Common myeloid progenitor, CD34-positive (primary cell): ENCODE measurements at regions not wholly inside any gene's neighbourhood (a gene's known extent, or its start where the extent isn't known, plus 50 kb on each side); places are given as distances from the start of the nearest gene placed in this dataset.

Source experiments
- CTCF ChIA-PET: fragments of 350-600 bp; sonication (Branson Sonifier 250); formaldehyde crosslinking; loops from one replicate; lab custom pipeline; 2021; ENCODE audit warnings: antibody characterized with exemption; lab: Charles Lee
- POLR2A ChIA-PET: fragments of 350-600 bp; sonication (Branson Sonifier 250); formaldehyde crosslinking; loops from one replicate; lab custom pipeline; 2021; ENCODE audit warnings: antibody characterized with exemption; lab: Charles Lee
- DNase-seq, 3 donors: peaks; one replicate each; pipeline versions ENCODE4 v3.0.0 to v3.0.0-alpha.2; 2013
- H3K27ac ChIP-seq, 2 experiments: 1 replicate in 1 of 2; 2 replicates in 1 of 2; pipeline ENCODE4 v1.7.0; 2013; ENCODE audit warnings: inconsistent platforms in 2 of 2, low read length in 2 of 2, mild to moderate bottlenecking in 2 of 2, low read depth in 1 of 2, moderate library complexity in 1 of 2; ENCODE audit not compliant: severe bottlenecking in 2 of 2, insufficient read depth in 1 of 2, poor library complexity in 1 of 2
- H3K27me3 ChIP-seq, 5 experiments: replicated peaks in 2 of 5; 1 replicate in 3 of 5; 2 replicates in 2 of 5; pipeline versions ENCODE4 v1.6.1 to v1.7.0; 2013; ENCODE audit warnings: low read length in 4 of 5, mild to moderate bottlenecking in 2 of 5, moderate library complexity in 2 of 5, inconsistent platforms in 1 of 5; ENCODE audit not compliant: insufficient read depth in 5 of 5, control insufficient read depth in 4 of 5
- H3K36me3 ChIP-seq, 4 experiments: 1 replicate in 2 of 4; 2 replicates in 2 of 4; pipeline versions ENCODE4 v1.6.1 to v1.7.0; 2013; ENCODE audit warnings: low read length in 3 of 4, control low read depth in 1 of 4, mild to moderate bottlenecking in 1 of 4; ENCODE audit not compliant: control insufficient read depth in 4 of 4, insufficient read depth in 4 of 4
- H3K4me1 ChIP-seq, 4 experiments: 1 replicate in 3 of 4; 2 replicates in 1 of 4; pipeline versions ENCODE4 v1.6.1 to v1.7.1; 2013; ENCODE audit warnings: low read length in 3 of 4, mild to moderate bottlenecking in 3 of 4, control low read depth in 1 of 4, inconsistent platforms in 1 of 4, moderate library complexity in 1 of 4; ENCODE audit not compliant: control insufficient read depth in 4 of 4, insufficient read depth in 4 of 4; ENCODE audit errors: control extremely low read depth in 1 of 4
- H3K4me3 ChIP-seq, 7 experiments: 1 replicate in 4 of 7; 2 replicates in 3 of 7; pipeline versions ENCODE4 v1.5.1 to v1.7.0; 2013; ENCODE audit warnings: mild to moderate bottlenecking in 7 of 7, low read length in 6 of 7, moderate library complexity in 6 of 7, inconsistent platforms in 2 of 7, low read depth in 2 of 7, control low read depth in 1 of 7; ENCODE audit not compliant: insufficient read depth in 4 of 7, control insufficient read depth in 1 of 7; ENCODE audit errors: extremely low read depth in 1 of 7
- H3K9me3 ChIP-seq, 5 experiments: 1 replicate in 4 of 5; 2 replicates in 1 of 5; pipeline versions ENCODE4 v1.6.1 to v1.7.1; 2013; ENCODE audit warnings: low read length in 4 of 5, mild to moderate bottlenecking in 2 of 5, inconsistent platforms in 1 of 5, low read depth in 1 of 5, moderate library complexity in 1 of 5; ENCODE audit not compliant: control insufficient read depth in 4 of 5, insufficient read depth in 2 of 5; ENCODE audit errors: control extremely low read depth in 1 of 5
- WGBS: methylation state at CpG from one replicate; pipeline ENCODE4 v1.1.5; 2013; ENCODE audit not compliant: insufficient coverage; 5-methylcytosine and 5-hydroxymethylcytosine counted together

DNA sequence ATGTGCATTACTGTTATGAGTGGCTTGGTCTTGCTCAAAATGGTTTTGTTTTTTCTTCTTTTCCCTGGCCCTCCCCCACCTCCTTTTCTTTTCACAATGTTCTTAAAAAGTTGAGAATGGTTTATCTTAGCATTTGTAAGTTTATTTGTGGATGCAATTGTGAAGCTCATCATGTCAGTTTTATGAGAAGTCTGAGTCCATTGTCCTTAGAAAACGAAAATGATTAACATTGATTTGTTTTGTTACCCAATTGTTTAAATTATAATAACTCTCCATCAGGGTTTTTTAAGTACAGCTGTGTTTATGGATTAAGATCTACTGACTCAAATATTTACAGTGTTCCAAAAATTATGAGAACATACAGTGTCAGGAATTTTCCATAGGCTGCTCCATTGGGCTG, 511.3 kb upstream of the PAPPA start:
- H3K9me3 ChIP-seq: no peaks in the 10 kb centered on the region
- H3K4me3 ChIP-seq: no peak overlapping the region
- no peaks in the 10 kb centered on the region for H3K27me3 ChIP-seq
- no CpG with 5 or more reads among the region's 1 CpG for WGBS
- no peak for DNase-seq
- CTCF ChIA-PET: no interaction called here
- no peaks in the 10 kb centered on the region for H3K4me1 ChIP-seq
- H3K36me3 ChIP-seq: no peaks in the 10 kb centered on the region
- POLR2A ChIA-PET: no interaction called here
- H3K27ac ChIP-seq: no peak overlapping the region

DNA sequence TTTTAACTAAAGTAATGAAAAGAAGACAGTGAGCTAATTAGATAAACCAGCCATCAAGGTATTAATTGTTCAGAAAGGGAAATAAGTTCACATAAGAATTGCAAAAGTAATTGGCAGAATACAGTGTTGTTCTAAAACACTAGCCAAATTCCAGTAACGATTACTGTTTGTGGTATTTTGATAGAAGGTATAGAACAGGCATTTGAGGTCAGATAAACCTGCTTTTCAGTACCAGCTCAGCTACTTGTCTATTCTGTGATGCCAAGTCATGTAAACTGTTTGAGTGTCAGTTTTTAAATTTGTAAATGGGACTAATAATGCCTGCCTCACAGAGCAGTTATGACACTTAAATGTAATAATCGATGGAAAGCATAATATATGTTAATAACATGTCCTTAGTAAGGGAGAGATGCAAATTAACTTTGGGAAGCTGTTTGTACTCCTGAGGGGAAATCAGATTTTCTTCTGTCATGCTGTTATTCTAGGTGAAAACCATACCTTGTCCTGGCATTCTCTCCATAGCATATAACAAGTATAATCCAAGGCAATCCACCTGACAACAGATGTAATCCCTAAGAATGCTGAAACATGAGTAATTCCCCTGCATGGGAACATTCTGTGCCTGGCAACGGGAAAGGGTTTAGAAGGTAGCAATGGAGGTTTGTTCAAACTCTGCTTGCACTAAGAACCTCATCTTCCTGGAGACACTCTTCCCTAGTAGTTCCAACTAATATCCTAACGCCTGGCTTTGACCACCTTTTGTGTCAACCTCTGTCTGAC, 509.5 kb upstream of the PAPPA start:
- Histone ChIP-seq H3K27ac (no peak overlapping the region), H3K4me1 (no peaks in the 10 kb centered on the region)

DNA sequence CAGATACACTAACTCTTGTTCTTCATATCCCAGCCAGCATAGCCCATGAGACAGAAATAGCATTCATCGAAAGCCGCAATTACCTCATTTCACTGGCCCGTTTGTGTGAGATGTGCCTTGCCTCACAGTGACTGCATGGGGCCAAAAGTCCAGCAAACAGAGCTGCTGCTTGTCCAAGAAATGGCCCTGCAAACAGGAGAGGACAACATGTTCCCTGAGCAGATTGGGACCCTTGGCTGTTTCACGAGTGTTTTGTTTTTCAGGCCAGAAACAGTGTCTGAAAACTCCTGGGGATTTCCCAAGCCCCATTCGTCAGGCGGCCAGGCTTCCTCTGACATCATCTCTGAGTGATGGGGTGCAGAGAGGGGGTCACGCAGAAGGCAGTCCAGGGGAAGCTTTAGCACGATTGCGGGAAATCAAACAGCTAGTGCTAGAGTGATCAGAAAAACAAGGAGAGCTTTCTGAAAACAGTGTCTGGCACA, 503.6 kb upstream of the PAPPA start:
- no peak for DNase-seq
- H3K36me3 ChIP-seq: no peaks in the 10 kb centered on the region
- no peak overlapping the region for H3K27ac ChIP-seq
- H3K4me3 ChIP-seq: no peak overlapping the region
- ChIA-PET POLR2A (no interaction called here), CTCF (no interaction called here)
- no peaks in the 10 kb centered on the region for H3K4me1 ChIP-seq
- 80% methylated on average over 9 of the region's 9 CpGs for WGBS
- H3K27me3 ChIP-seq: peaks cover 0 to 3% (median 0%) of the 10 kb centered on the region in 5 experiments
- H3K9me3 ChIP-seq: no peaks in the 10 kb centered on the region

More for the DNA sequence above, 509.5 kb upstream of the PAPPA start:
- POLR2A ChIA-PET: no interaction called here
- Histone ChIP-seq H3K9me3 (no peaks in the 10 kb centered on the region), H3K4me3 (no peak overlapping the region), H3K27me3 (no peaks in the 10 kb centered on the region), H3K36me3 (no peaks in the 10 kb centered on the region)
- CTCF ChIA-PET: no interaction called here
- 93% methylated on average over 3 of the region's 4 CpGs for WGBS
- DNase-seq: no peak

DNA sequence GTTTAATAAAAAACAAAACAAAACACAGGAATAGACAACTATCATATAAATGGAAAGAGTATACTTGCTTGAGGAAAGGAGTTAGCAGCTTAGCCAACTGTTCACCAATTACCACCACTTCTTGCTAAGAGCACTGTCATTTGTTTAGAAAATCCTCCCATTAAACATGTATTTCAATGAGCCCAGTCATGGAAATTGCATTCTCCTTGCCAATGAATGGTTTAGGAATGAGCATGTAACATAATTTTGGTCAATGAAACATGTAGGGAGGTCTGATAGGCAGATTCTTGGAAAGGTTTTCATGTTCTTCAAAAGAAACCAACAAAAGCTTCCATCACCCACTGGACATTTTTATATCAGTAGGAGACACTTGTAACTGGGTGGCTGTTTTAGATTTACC, 502.8 kb upstream of the PAPPA start:
- no peak overlapping the region for H3K4me3 ChIP-seq
- H3K9me3 ChIP-seq: no peaks in the 10 kb centered on the region
- H3K27ac ChIP-seq: no peak overlapping the region
- H3K27me3 ChIP-seq: peaks cover 0 to 3% (median 0%) of the 10 kb centered on the region in 5 experiments
- no peaks in the 10 kb centered on the region for H3K4me1 ChIP-seq
- ChIA-PET CTCF (no interaction called here), POLR2A (no interaction called here)
- no peaks in the 10 kb centered on the region for H3K36me3 ChIP-seq
- no peak for DNase-seq

DNA sequence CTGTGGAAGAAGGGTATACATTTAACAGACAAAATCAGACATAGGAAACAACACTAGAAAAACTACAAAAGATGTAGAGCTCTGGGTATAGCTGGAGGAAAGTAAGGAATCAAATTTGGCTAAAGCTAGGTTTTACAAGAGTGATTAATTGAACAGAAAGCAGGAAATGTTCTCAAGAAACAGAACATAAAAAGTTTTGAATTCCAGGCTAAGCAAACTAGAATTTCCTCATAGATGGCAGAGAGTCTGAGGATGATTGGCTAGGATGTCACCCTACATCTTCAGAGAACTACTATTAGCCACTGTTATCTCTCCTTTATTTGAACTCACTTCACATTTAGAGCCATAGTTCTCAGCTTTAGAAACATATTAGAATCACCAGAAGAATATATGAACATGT, 502.1 kb upstream of the PAPPA start:
- H3K9me3 ChIP-seq: no peaks in the 10 kb centered on the region

DNA sequence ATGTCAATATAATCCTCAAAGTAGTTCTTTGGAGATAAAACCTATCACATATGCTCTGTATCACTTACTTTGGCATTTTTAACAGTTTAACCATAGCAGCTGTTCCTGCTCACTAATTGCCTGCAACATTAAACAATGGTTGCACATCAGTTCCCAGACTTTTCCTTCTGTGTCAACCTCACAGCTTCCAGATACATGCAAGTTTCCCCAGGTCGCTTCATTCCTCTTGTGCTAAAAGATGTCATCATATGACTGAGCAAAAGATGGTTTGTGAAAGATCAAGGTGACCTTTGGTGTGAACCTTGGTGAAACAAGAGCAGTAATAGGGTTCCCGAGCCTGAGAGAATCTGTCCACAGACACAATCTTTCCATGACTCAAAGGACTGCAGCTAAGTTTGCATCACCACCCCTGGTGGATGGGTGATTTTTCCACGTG, 500.4 kb upstream of the PAPPA start:
- WGBS: 64% methylated on average over 1 of the region's 3 CpGs
- Histone ChIP-seq H3K4me1 (no peaks in the 10 kb centered on the region), H3K9me3 (no peaks in the 10 kb centered on the region), H3K4me3 (no peak overlapping the region), H3K36me3 (no peaks in the 10 kb centered on the region), H3K27ac (no peak overlapping the region), H3K27me3 (peaks cover 0 to 3% (median 0%) of the 10 kb centered on the region in 5 experiments)
- ChIA-PET POLR2A (no interaction called here), CTCF (no interaction called here)
- DNase-seq: no peak

More for the DNA sequence above, 502.1 kb upstream of the PAPPA start:
- H3K4me3 ChIP-seq: no peak overlapping the region
- H3K27ac ChIP-seq: no peak overlapping the region
- H3K4me1 ChIP-seq: no peaks in the 10 kb centered on the region
- CTCF ChIA-PET: no interaction called here
- H3K36me3 ChIP-seq: no peaks in the 10 kb centered on the region
- POLR2A ChIA-PET: no interaction called here
- H3K27me3 ChIP-seq: peaks cover 0 to 3% (median 0%) of the 10 kb centered on the region in 5 experiments
- DNase-seq: no peak

DNA sequence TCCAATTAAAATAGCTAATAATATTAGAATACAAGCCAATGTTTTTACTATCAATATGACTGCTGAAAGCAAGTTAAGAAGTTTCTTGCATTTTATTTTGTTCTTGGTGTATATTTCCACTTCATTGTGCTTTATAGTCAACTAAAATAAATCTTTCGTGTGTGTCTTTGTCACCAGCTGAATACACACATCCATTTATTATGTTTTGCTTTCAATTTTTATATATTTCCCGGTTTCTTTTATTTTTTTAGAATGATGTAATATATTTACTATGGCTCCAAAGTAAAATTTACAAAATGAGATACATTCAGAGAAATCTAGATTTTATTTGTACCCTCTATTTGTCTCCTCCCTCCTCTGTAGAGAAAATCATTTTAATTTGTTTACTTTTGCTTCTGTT, 495.9 kb upstream of the PAPPA start:
- CTCF ChIA-PET: no interaction called here
- no peaks in the 10 kb centered on the region for H3K9me3 ChIP-seq
- WGBS: no CpG with 5 or more reads among the region's 2 CpGs
- H3K4me1 ChIP-seq: no peaks in the 10 kb centered on the region
- H3K27ac ChIP-seq: no peak overlapping the region
- H3K27me3 ChIP-seq: peaks cover 0 to 3% (median 0%) of the 10 kb centered on the region in 5 experiments
- no peak overlapping the region for H3K4me3 ChIP-seq
- POLR2A ChIA-PET: no interaction called here
- DNase-seq: no peak
- H3K36me3 ChIP-seq: no peaks in the 10 kb centered on the region
